LHCN-M2 (cell line): ENCODE measurements at regions not wholly inside any gene's neighbourhood (a gene's known extent, or its start where the extent isn't known, plus 50 kb on each side); places are given as distances from the start of the nearest gene placed in this dataset.
"Not testable (repeated sequence)": the region's sequence is repeated elsewhere in the genome, so short reads cannot be mapped to it uniquely, and the experiment has no call there.

ENCODE experiments used
- DNase-seq: peaks from one replicate; pipeline ENCODE4 v3.0.0-alpha.2; 2012; ENCODE audit warnings: low read depth

DNA sequence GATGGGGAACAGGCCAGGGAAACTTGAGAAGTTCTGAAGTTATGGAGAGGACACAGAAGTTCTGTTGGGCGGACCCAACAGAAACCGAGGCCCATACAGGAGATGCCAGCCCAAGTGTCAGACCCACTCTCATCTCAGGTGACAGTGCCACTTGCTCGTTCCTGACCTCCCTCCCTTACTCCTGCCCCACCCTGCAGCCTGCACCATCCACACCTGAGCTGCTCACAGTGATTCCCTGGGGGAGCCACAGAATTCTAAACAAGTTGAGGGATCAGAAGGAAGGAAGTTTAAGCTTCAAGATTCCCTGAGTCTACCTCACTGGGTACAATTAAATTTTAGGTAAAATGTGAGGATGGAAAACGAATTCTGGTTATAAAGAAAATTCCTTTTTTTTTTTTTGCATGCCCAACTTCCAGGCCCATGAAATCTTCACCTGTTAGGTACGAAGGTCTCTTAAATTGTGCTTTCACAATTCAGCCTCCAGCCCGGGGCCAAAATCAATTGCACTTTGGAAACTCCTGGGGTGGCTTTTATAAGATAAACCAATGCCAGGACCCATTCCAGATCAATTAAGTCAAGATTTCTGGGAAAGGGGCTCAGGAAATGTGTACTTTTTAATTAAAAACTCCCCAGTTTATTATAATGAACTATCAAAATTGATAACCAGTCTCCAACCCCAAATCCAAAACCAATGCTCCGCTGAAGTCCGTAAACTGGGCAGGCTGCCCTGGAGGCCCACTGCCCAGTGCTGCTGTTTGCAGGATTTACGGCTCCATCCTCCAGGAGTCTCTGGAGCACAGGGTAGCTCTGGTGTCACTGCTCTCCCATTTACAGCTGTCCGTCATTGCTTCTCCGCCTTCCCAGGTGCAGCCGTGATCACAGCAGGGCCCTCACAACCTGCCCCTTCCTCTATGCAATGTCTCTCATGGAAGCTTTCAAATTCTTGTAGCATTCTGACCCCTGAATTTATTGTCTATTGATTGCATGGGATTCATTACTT is 643.5 kb downstream of the UQCRFS1 start:
- DNase-seq: no peak

DNA sequence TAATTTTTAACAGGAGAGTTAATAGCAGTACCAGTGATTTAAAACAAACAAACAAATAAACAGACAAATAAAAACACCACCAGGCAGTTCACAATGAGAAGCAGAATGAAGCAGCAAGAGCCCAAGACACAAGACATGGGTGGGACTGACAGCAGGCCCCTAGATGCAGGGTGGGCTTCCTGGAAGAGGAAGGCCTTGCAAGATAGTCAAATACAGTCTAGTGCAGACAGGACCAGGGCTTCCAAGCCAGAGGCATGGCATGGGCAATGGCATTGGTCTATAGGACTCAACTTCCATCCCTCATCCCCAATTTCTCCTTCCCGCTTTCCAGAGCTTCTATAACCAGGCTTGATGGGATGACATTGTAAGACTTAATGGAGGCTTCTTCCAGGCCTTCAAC is 645.1 kb downstream of the UQCRFS1 start:
- DNase-seq: no peak

DNA sequence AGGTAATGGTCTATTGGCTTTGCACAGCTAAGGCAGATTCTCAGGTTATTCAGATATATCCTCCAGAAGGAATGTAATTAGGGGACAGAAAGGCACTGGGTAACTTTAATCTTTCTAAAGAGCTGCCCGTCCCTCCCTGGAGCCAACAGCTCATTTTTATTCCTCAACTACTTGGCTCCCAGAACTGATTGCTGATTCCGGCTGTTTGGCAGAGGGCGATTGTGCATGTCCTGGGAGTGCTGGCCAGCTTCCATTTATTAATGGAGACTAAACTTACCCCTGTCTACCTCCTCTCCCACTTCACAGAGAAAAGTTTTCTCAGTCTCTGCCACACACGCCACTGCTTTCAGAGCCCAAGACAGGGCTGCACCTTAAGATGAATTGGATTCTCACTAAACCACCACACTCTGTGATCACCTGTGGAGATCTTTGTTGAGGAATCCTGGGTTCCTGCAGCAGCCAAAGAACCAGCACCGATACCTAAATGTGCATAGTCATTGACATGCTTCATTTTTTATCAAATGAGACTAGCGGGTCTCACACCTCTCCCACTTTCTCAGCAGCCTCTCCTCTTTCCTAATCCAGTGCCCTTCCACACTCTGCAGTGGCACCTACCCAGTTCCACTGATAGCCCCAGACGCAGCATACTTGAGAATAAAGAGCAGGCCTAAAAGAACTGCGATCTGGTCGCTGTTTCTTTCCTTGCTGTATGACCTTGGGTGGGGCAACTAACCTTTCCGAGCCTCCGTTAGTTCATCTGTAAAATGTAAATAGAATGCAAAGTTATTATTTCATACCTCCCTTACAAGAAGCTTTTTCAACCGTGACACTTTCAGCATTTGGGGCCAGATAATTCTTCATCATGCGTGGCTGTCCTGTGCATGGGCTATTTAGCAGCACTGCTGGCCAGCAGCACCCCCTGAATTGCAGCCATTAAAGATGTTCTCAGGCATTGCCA is 648.7 kb downstream of the UQCRFS1 start:
- DNase-seq: no peak

DNA sequence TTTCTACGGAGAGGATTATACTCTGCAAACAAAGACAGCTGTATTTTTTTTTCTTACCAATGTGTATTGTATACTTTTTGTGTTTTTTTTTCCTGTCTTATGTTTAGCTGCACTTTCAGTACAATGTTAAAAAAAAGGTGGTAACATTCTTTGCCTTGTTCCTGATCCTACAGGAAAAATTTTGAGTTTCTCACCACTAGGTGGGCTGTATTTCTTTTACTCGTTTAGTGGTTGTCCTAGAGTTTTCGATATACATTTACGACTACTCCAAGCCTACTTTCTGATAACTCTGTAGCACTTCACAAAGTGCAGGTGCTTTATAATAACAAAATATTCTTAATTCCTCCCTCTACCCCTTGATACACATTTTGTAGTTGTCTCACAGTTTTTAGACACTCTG is 652.2 kb downstream of the UQCRFS1 start:
- no peak for DNase-seq

DNA sequence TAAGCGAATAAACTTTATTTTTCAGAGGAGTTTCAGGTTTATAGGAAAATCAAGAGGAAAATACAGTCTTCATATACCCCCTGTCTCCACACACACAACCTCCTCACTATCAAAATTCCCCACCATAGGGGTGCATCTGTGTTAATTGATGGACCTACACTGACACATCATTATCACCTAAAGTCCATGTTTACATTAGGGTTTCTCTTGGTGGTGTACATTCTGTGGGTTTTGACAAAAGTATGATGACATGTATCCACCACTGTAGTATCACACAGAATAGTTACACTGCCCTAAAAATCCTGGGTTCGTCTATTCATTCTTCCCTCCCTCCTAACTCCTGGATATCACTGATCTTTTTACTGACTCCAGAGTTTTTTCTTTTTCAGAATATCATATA is 654.2 kb downstream of the UQCRFS1 start:
- DNase-seq: no peak

DNA sequence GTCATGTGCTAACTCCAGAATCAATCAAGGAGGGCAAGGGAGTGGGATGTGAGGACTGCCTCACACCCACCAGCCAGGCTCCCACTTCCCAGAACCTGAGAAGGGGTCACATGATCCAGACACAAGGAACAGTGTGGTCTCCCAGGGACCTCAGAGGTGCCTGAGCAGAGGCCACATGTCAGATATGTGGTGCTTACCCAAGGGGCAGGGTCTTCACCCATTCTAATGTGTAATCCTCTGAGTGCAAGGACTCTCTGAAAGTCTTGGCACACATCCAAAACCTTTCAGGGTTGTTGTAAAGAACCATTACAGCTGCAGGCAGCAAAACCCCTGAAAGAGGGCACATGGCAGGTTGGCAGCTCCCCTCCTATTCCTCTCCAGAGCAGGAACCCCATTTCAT is 656.6 kb downstream of the UQCRFS1 start:
- DNase-seq: no peak

DNA sequence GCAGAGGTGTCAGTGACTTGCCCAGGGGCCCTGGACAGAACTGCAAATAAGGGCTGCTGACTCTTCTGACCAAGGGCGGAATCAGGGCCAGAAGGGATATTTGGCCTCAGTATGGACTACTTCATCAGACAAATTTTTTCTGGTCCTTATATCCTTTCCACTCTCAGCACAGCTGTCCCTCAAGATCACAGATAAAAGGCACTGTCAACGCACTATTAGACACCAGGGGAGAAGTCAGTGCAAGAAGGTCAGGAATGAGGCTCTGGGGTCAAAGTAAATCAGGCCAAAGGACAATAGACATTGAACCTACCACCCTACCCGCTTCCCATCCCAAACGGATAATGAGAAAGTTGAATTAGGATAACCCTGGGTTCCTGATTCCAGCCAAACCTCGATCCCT is 657.6 kb downstream of the UQCRFS1 start:
- DNase-seq: no peak

DNA sequence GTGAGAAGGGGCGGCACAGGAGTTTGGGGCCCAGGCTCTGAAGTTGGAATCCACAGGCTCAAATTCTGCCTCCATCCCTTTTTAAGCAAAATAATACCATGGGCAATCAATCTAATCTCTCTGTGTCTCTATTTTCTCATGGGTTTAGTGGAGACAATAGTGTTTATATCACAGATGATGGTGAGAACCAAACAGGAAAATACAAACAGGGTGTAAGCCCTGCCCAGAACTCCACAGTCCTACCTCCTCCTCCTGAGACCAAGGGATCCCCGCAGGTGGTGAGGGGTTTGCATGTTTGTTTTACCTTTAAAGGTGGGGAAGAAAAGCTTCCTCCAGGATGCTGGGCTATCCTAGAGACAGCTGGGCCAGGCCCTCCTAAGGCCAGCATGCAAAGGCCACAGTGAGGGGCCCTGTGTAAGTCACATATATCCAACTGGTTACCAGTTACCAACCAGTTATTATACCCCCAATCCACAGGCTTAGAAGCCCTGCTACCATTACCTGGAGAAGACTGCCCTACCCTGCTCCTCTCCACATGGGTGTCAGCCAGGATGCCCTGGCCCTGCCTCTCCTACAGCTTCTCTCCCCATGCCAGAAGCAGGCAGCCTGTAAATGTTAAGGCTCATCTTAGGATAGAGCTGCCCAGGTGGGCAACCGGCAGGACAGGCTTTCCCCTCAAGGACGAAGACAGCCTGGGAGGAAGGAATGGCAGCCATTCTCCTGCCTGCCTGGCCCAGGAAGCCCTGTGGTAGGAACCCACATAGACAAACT is 658.4 kb downstream of the UQCRFS1 start:
- no peak for DNase-seq

DNA sequence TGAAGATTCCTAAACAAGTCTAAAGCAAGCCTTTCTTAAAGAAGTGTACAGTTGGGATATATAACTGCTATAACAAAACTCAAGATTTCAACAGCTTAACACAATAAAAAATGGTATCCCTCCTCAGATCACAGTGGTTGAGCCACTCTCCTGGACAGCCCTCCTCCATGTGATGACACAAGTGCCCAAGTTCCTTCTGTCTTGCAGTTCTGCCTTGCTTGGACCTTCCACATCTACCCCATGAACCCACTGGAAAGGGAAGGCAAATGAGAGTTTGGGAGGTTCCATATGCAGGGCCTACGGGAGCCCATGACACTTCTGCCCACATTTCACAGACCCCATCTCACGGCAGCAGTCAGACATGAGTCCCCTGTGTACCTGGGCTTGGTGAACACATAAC is 659.2 kb downstream of the UQCRFS1 start:
- no peak for DNase-seq

DNA sequence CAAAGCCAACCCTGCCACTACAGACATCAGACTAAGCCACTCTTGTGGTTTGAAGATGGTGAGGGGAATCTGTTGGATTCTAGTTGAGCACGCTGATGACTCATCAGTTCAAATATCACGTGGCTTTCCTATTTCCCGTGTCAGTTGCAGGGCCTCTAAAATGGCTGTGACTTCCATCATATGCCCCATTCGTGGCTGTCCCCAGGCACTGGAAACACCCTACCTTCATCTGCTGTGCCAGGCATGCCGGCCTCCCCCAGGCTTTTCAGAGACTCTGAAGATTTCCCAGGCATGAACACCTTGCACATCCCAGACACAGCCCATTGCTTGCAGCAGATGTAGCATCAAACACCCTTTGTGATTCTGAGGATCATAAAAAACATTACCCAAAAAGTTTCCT is 659.9 kb downstream of the UQCRFS1 start:
- DNase-seq: no peak

DNA sequence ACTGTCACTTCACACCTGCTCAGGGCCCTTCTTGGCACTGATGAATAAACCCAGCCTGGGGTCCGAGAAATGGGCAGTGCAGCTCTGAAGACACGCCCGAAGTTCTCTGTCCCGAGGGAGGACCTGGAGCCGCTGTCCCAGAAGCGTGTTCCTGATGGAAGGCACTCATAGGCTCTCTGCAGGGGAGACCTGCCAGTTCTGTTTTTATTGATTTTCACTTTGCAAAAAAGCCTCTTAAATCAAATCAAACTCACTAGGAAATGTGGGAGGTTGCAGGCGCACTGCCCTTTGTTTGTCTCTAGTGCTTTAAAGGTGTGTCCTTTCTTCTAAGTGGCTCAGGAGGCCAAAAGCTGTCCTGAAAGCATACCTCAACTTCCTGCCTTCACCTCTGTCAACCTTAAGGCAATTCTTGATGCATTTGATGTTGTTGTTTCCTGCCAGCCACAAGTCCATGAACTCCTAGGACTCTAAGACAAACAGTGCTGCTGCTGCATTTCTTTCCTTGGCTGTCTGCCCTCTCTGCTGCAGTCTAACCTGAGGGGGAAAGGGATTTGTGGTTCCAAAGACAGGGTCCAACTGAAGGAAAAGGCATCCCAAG is 663.2 kb downstream of the UQCRFS1 start:
- DNase-seq: no peak

DNA sequence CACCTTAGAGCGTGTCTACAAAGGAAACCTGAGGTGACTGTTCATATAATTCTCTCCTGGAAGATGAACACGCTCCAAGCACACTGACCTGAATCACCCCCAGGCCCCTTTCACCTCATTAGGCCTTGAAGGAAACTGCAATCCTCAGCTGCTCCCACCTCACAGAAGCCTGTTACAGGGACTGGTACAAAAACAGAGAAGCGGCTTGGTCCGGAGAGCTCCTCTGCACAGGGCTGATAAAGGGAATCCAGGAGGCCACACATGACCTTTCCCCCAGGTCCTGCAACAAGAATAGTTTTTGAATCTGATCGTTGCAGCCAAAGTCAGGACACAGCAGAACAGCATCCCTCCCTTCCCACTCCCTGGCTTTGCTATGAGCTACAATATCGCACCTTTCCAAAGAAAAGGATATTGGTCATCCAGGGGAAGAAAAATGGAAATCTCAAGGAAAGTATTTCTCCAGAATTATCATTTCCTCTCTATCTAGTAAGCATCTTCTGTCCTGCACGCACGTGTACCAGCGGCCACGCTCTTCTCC is 666.7 kb downstream of the UQCRFS1 start:
- DNase-seq: no peak

DNA sequence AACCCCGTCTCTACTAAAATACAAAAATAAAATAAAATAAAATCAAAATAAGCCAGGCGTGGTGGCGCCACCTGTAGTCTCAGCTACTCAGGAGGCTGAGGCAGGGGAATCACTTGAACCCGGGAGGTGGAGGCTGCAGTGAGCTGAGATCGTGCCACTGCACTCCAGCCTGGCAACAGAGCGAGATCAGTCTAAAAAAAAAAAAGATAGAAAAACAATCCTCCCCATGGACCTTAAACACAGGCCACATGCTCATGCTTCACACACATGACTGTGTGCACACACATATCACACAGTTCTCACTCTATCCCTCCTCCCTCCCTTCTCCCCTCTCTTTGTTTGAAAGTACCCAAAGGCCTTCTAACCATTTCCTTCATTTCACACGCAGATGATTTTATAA is 667.6 kb downstream of the UQCRFS1 start:
- DNase-seq: not testable (repeated sequence)

DNA sequence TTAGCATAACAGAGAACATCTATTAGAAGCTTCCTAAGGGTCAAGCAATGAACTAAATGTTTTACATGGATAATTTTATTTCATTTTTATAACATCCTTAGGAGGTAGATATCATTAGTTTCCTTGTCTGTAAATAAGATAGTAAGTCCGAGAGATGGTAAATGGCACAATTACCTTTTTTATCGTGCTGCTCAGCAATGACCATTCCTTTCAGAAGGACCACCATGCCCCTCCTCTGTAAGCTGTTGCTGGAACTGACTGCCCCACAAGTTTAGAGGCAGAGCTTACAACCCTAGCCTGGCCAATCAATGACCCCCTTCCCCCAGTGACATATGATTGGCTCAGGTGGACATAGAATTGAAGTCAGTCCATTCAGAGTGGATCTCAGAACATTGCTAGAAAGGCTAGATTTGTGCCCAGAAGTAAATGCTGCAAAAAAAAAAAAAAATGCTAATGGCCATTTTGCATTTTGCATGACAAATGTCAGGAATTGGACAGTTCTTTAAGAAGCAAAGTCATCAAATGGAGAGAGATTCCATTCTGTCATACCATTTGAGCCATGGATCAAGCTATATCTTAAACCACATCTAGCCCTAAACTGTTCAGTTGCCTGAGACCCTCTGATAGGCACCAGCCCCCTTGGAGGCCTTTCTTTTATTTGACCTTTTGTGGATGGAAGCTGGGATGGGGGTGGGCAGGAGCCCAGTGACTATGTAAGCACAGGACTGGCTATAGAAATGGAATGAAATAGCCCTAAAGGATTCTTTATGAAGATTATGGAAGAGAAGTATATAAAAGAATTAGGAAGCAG is 668.3 kb downstream of the UQCRFS1 start:
- no peak for DNase-seq

DNA sequence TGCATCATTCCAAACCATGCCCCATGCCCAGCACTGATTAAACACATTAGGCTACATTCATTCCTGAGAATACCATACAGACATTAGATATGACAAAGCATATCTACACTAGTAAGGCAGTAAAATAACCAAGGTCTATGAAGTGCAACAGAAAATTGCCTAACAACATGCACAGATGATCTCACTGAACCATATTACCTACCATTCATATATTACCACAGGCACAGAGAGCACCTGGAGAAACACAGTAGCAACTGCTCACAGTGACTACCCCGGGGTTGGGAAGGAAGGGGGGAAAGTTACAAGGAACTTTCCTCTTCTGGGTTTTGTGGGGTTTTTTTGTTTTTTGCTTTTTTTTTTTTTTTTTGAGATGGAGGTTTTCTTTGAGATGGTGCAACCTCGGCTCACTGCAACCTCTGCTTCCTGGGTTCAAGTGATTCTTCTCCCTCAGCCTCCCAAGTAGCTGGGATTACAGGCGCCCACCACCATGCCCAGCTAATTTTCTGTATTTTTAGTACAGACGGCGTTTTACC is 669.6 kb downstream of the UQCRFS1 start:
- DNase-seq: no peak

DNA sequence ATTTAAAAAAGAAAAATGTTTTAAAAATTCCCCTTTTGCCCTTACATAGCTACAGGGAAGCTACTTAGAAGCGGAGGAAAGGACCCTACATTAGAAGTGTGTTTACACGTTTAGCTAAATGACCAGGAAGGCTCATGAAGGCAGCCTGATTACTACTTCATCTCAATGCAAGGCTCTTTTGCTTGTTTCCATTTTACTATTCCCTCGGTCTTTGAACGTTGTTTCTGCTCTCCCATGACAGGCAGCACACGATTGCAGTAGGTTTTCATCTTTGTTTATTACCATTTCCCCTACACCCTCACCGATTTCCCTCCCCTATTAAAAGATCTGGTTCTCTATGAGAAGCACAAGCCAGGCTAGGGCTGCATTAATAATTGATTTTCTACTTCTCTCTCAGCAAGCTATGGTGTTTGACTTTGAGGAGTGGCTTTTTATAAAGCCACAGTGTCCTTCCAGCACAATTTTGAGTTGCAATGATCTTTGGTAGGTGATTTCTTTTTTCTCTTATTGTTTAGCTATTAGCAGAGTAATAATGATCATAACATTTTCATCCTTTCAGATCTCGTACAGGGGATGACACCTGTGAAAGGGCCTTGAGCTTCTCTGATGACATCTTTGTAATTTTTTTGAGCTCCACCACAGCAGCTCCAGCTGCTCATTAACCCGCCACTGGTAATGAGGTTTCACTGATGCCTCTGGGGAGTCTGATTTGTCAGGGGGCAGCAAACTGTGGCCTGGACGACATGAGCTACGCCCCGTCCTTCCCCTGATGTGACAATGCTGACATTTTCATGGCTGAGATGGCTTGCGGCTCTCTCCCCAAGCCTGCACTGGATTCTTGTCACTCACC is 670.3 kb downstream of the UQCRFS1 start:
- DNase-seq: no peak

DNA sequence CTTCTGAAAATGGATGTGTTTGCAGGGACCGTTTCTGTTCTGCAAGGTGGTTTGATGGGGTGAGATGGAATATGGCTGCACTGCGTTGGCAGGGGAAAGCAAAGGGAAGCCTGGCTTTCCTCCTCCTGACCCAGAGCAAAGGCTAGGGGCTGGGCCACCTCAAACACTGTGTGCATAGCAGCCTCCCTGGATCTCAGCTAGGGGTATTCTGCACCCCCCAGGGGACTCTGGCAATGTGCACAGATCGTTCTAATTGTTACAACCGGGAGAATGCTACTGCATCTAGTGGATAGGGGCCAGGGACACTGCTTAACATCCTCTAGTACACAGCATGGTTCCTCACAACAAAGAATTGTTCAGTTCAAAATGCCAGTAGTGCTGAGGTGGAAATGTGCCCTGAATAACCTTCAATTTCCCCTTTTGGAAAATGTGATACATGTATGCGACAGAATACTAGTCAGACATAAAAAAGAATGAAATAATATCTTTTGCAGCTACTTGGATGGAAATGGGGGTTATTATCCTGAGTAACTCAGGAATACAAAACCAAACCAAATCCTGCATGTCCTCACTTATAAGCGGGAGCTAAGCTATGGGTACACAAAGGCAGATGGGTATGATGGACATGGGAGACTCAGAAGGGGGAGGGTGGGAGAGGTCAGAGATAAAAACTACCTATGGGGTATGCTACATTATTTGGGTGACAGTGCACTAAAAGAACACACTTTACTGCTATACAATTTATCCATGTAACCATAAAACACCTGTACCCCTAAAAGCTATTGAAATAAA is 671.2 kb downstream of the UQCRFS1 start:
- DNase-seq: no peak

DNA sequence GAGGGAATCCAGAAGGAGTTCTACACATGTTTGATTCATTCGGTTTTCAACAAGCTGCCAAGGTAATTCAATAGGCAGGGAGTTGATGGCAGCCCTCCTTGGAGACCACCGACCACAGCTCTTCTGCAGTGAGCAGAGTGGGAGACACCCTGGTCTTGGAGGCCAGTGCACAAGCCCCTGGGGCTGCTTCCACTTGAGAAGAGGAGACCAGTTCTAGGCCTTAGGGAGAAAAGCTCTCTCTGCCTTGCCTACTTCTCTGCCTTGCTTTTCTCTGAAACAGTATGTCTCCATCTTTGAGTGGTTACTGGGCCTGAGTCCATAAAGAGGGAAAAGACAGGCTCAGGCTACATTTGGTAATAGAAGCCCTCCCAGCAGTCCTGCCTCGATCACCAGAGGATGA is 671.9 kb downstream of the UQCRFS1 start:
- no peak for DNase-seq
